B cell (primary cell): ENCODE measurements at regions not wholly inside any gene's neighbourhood (a gene's known extent, or its start where the extent isn't known, plus 50 kb on each side); places are given as distances from the start of the nearest gene placed in this dataset.

Source experiments
- ATAC-seq: fragments of 200-7000 bp; cut with Tn5 transposase; one replicate; pipeline ENCODE4 v1.10.0; 2021; ENCODE audit warnings: low read depth, mild to moderate bottlenecking, moderate number of reproducible peaks, moderate library complexity
- CTCF ChIA-PET: fragments of 350-600 bp; sonication (Branson Sonifier 250); formaldehyde crosslinking; loops from one replicate; lab custom pipeline; 2021; ENCODE audit warnings: antibody characterized with exemption, inconsistent platforms; lab: Charles Lee
- POLR2A ChIA-PET: fragments of 350-600 bp; sonication (Branson Sonifier 250); formaldehyde crosslinking; loops from one replicate; lab custom pipeline; 2021; ENCODE audit warnings: antibody characterized with exemption; lab: Charles Lee
- DNase-seq: peaks from one replicate; pipeline ENCODE4 v3.0.0; 2013
- H2AFZ ChIP-seq: 2 replicates; pipeline ENCODE4 v1.6.1; 2012; ENCODE audit warnings: mild to moderate bottlenecking, low read depth, low read length; ENCODE audit not compliant: insufficient read depth, poor library complexity, severe bottlenecking
- H3K27ac ChIP-seq, 2 donors: 1 replicate in 1 of 2; 2 replicates in 1 of 2; pipeline ENCODE4 v1.5.1; 2012 to 2013; ENCODE audit warnings: low read length in 2 of 2, mild to moderate bottlenecking in 2 of 2, moderate library complexity in 1 of 2
- H3K27me3 ChIP-seq, 4 experiments: fragments of 200-600 bp in 1 of 4; sonication (generic) in 1 of 4; replicated peaks in 1 of 4; 1 replicate in 2 of 4; 2 replicates in 2 of 4; pipeline versions ENCODE4 v1.6.1 to v1.7.0; 2013 to 2016; ENCODE audit warnings: low read length in 3 of 4, mild to moderate bottlenecking in 2 of 4, mixed read lengths in 1 of 4, moderate library complexity in 1 of 4; ENCODE audit not compliant: insufficient read depth in 4 of 4, control insufficient read depth in 3 of 4; ENCODE audit errors: control extremely low read depth in 1 of 4
- H3K36me3 ChIP-seq, 2 experiments: replicated peaks in 1 of 2; 1 replicate in 1 of 2; 2 replicates in 1 of 2; pipeline versions ENCODE4 v1.6.1 to v1.7.1; 2013; ENCODE audit warnings: low read length in 1 of 2; ENCODE audit not compliant: insufficient read depth in 2 of 2, control insufficient read depth in 1 of 2; ENCODE audit errors: control extremely low read depth in 1 of 2, extremely low read depth in 1 of 2
- H3K4me1 ChIP-seq, 2 donors: fragments of 200-600 bp in 1 of 2; sonication (generic) in 1 of 2; 1 replicate in 1 of 2; 2 replicates in 1 of 2; pipeline versions ENCODE4 v1.5.1 to v1.6.1; 2013 to 2017; ENCODE audit warnings: low read length in 2 of 2; ENCODE audit not compliant: control insufficient read depth in 2 of 2, insufficient read depth in 2 of 2
- H3K4me2 ChIP-seq: replicated peaks from 2 replicates; pipeline ENCODE3; 2012; ENCODE audit warnings: mild to moderate bottlenecking, low read depth, low read length; ENCODE audit not compliant: poor library complexity, severe bottlenecking
- H3K4me3 ChIP-seq, 5 experiments: fragments of 200-600 bp in 1 of 5; sonication (generic) in 1 of 5; 1 replicate in 3 of 5; 2 replicates in 2 of 5; pipeline versions ENCODE4 v1.5.1 to v1.7.0; 2011 to 2016; ENCODE audit warnings: low read length in 4 of 5, mild to moderate bottlenecking in 4 of 5, low read depth in 2 of 5, control low read depth in 1 of 5, moderate library complexity in 1 of 5; ENCODE audit not compliant: insufficient read depth in 1 of 5; ENCODE audit errors: control extremely low read depth in 1 of 5, extremely low read depth in 1 of 5
- H3K79me2 ChIP-seq: fragments of 200-600 bp; sonication (generic); one replicate; pipeline ENCODE4 v1.6.0; 2016; ENCODE audit warnings: low read length; ENCODE audit not compliant: control insufficient read depth, insufficient read depth
- H3K9ac ChIP-seq: fragments of 200-600 bp; sonication (generic); 2 replicates; pipeline ENCODE4 v1.6.1; 2017; ENCODE audit warnings: mild to moderate bottlenecking, low read length, moderate library complexity
- H3K9me3 ChIP-seq, 3 donors: one replicate each; pipeline versions ENCODE4 v1.6.1 to v1.7.1; 2013; ENCODE audit warnings: low read length in 2 of 3; ENCODE audit not compliant: control insufficient read depth in 2 of 3, insufficient read depth in 1 of 3; ENCODE audit errors: control extremely low read depth in 1 of 3
- H4K20me1 ChIP-seq: 2 replicates; pipeline ENCODE4 v1.6.0; 2012; ENCODE audit warnings: mild to moderate bottlenecking, low read length; ENCODE audit not compliant: insufficient read depth, control insufficient read depth, poor library complexity, severe bottlenecking
- H3K27ac Mint-ChIP-seq: one replicate; pipeline ENCODE4 v1.8.0; 2021; ENCODE audit warnings: mixed read lengths
- H3K27me3 Mint-ChIP-seq: one replicate; pipeline ENCODE4 v1.8.0; 2021; ENCODE audit warnings: mixed read lengths
- H3K4me1 Mint-ChIP-seq: one replicate; pipeline ENCODE4 v1.8.0; 2021; ENCODE audit warnings: mixed read lengths
- H3K4me3 Mint-ChIP-seq: one replicate; pipeline ENCODE4 v1.8.0; 2021; ENCODE audit warnings: mixed read lengths
- H3K9me3 Mint-ChIP-seq: one replicate; pipeline ENCODE4 v1.8.0; 2022; ENCODE audit warnings: mixed read lengths; ENCODE audit not compliant: insufficient read depth
- CTCF ChIP-seq: fragments of 200-600 bp; IDR thresholded peaks from one replicate; pipeline ENCODE4 v1.8.0; 2022; ENCODE audit warnings: antibody characterized with exemption, mild to moderate bottlenecking
- EZH2 ChIP-seq: IDR thresholded peaks from 2 replicates; pipeline ENCODE4 v1.6.1; 2012; ENCODE audit warnings: borderline replicate concordance, low read depth, mild to moderate bottlenecking, moderate library complexity, low read length; ENCODE audit not compliant: insufficient read depth, poor library complexity, severe bottlenecking
- WGBS: methylation state at CpG from one replicate; pipeline ENCODE4 v1.1.5; 2013; ENCODE audit warnings: missing lambda C conversion rate; ENCODE audit not compliant: insufficient coverage; 5-methylcytosine and 5-hydroxymethylcytosine counted together
- intact Hi-C: fragments of 100-400 bp; cut with micrococcal nuclease; formaldehyde crosslinking; loops from one replicate; pipeline ENCODE4 v1.10.0; 2022

- no peak overlapping the region for H2AFZ ChIP-seq
- TF ChIP-seq EZH2 (no peak), CTCF (no peak)
- no peaks in the 10 kb centered on the region for H3K27me3 Mint-ChIP-seq
- ChIA-PET CTCF (no interaction called here), POLR2A (no interaction called here)
- no peaks in the 10 kb centered on the region for H3K9me3 Mint-ChIP-seq
- no peak overlapping the region for H3K27ac Mint-ChIP-seq
- DNase-seq (no peak), ATAC-seq (no peak)
- peaks cover 0 to 10% (median 0%) of the 10 kb centered on the region in 3 donors for H3K9me3 ChIP-seq
- H3K4me2 ChIP-seq = no peak overlapping the region
- no peak overlapping the region for H3K27ac ChIP-seq
- H3K36me3 ChIP-seq = no peaks in the 10 kb centered on the region
- no peaks in the 10 kb centered on the region for H3K4me1 ChIP-seq
- no peaks in the 10 kb centered on the region for H3K4me1 Mint-ChIP-seq
- H3K4me3 Mint-ChIP-seq = no peak overlapping the region
- no peaks in the 10 kb centered on the region for H3K79me2 ChIP-seq
- H4K20me1 ChIP-seq = no peaks in the 10 kb centered on the region
- no peak overlapping the region for H3K9ac ChIP-seq
- no peaks in the 10 kb centered on the region for H3K27me3 ChIP-seq
- intact Hi-C loops = no loop called here
- no peak overlapping the region for H3K4me3 ChIP-seq
- 81% methylated on average over 5 of the region's 6 CpGs for WGBS
Observed at GRCh38 chr14:97757491-97757890, 960.3 kb downstream of the VRK1 start.

- Histone ChIP-seq H3K36me3 (no peaks in the 10 kb centered on the region), H3K4me2 (no peak overlapping the region), H3K4me3 (no peak overlapping the region), H3K9ac (no peak overlapping the region), H3K4me1 (no peaks in the 10 kb centered on the region), H3K79me2 (no peaks in the 10 kb centered on the region), H3K27ac (no peak overlapping the region), H3K27me3 (no peaks in the 10 kb centered on the region), H4K20me1 (no peaks in the 10 kb centered on the region), H2AFZ (no peak overlapping the region), H3K9me3 (peaks cover 0 to 10% (median 0%) of the 10 kb centered on the region in 3 donors)
- no peak overlapping the region for H3K27ac Mint-ChIP-seq
- no peak for TF ChIP-seq CTCF
- TF ChIP-seq EZH2 = no peak
- no peaks in the 10 kb centered on the region for H3K4me1 Mint-ChIP-seq
- intact Hi-C loops = no loop called here
- DNase-seq (no peak), ATAC-seq (no peak)
- H3K4me3 Mint-ChIP-seq = no peak overlapping the region
- no peaks in the 10 kb centered on the region for H3K27me3 Mint-ChIP-seq
- no CpG with 5 or more reads among the region's 1 CpG for WGBS
- no peaks in the 10 kb centered on the region for H3K9me3 Mint-ChIP-seq
- CTCF ChIA-PET = no interaction called here
- POLR2A ChIA-PET = no interaction called here
Observed at GRCh38 chr14:97760050-97760449, 962.9 kb downstream of the VRK1 start.
